B cell (primary cell): ENCODE measurements at regions not wholly inside any gene's neighbourhood (a gene's known extent, or its start where the extent isn't known, plus 50 kb on each side); places are given as distances from the start of the nearest gene placed in this dataset.
"Not testable (repeated sequence)": the region's sequence is repeated elsewhere in the genome, so short reads cannot be mapped to it uniquely, and the experiment has no call there.

ENCODE experiments used
- ATAC-seq: fragments of 200-7000 bp; cut with Tn5 transposase; one replicate; pipeline ENCODE4 v1.10.0; 2021; ENCODE audit warnings: low read depth, mild to moderate bottlenecking, moderate number of reproducible peaks, moderate library complexity
- CTCF ChIA-PET: fragments of 350-600 bp; sonication (Branson Sonifier 250); formaldehyde crosslinking; loops from one replicate; lab custom pipeline; 2021; ENCODE audit warnings: antibody characterized with exemption, inconsistent platforms; lab: Charles Lee
- POLR2A ChIA-PET: fragments of 350-600 bp; sonication (Branson Sonifier 250); formaldehyde crosslinking; loops from one replicate; lab custom pipeline; 2021; ENCODE audit warnings: antibody characterized with exemption; lab: Charles Lee
- DNase-seq: peaks from one replicate; pipeline ENCODE4 v3.0.0; 2013
- H2AFZ ChIP-seq: 2 replicates; pipeline ENCODE4 v1.6.1; 2012; ENCODE audit warnings: mild to moderate bottlenecking, low read depth, low read length; ENCODE audit not compliant: insufficient read depth, poor library complexity, severe bottlenecking
- H3K27ac ChIP-seq, 2 donors: 1 replicate in 1 of 2; 2 replicates in 1 of 2; pipeline ENCODE4 v1.5.1; 2012 to 2013; ENCODE audit warnings: low read length in 2 of 2, mild to moderate bottlenecking in 2 of 2, moderate library complexity in 1 of 2
- H3K27me3 ChIP-seq, 4 experiments: fragments of 200-600 bp in 1 of 4; sonication (generic) in 1 of 4; replicated peaks in 1 of 4; 1 replicate in 2 of 4; 2 replicates in 2 of 4; pipeline versions ENCODE4 v1.6.1 to v1.7.0; 2013 to 2016; ENCODE audit warnings: low read length in 3 of 4, mild to moderate bottlenecking in 2 of 4, mixed read lengths in 1 of 4, moderate library complexity in 1 of 4; ENCODE audit not compliant: insufficient read depth in 4 of 4, control insufficient read depth in 3 of 4; ENCODE audit errors: control extremely low read depth in 1 of 4
- H3K36me3 ChIP-seq, 2 experiments: replicated peaks in 1 of 2; 1 replicate in 1 of 2; 2 replicates in 1 of 2; pipeline versions ENCODE4 v1.6.1 to v1.7.1; 2013; ENCODE audit warnings: low read length in 1 of 2; ENCODE audit not compliant: insufficient read depth in 2 of 2, control insufficient read depth in 1 of 2; ENCODE audit errors: control extremely low read depth in 1 of 2, extremely low read depth in 1 of 2
- H3K4me1 ChIP-seq, 2 donors: fragments of 200-600 bp in 1 of 2; sonication (generic) in 1 of 2; 1 replicate in 1 of 2; 2 replicates in 1 of 2; pipeline versions ENCODE4 v1.5.1 to v1.6.1; 2013 to 2017; ENCODE audit warnings: low read length in 2 of 2; ENCODE audit not compliant: control insufficient read depth in 2 of 2, insufficient read depth in 2 of 2
- H3K4me2 ChIP-seq: replicated peaks from 2 replicates; pipeline ENCODE3; 2012; ENCODE audit warnings: mild to moderate bottlenecking, low read depth, low read length; ENCODE audit not compliant: poor library complexity, severe bottlenecking
- H3K4me3 ChIP-seq, 5 experiments: fragments of 200-600 bp in 1 of 5; sonication (generic) in 1 of 5; 1 replicate in 3 of 5; 2 replicates in 2 of 5; pipeline versions ENCODE4 v1.5.1 to v1.7.0; 2011 to 2016; ENCODE audit warnings: low read length in 4 of 5, mild to moderate bottlenecking in 4 of 5, low read depth in 2 of 5, control low read depth in 1 of 5, moderate library complexity in 1 of 5; ENCODE audit not compliant: insufficient read depth in 1 of 5; ENCODE audit errors: control extremely low read depth in 1 of 5, extremely low read depth in 1 of 5
- H3K79me2 ChIP-seq: fragments of 200-600 bp; sonication (generic); one replicate; pipeline ENCODE4 v1.6.0; 2016; ENCODE audit warnings: low read length; ENCODE audit not compliant: control insufficient read depth, insufficient read depth
- H3K9ac ChIP-seq: fragments of 200-600 bp; sonication (generic); 2 replicates; pipeline ENCODE4 v1.6.1; 2017; ENCODE audit warnings: mild to moderate bottlenecking, low read length, moderate library complexity
- H3K9me3 ChIP-seq, 3 donors: one replicate each; pipeline versions ENCODE4 v1.6.1 to v1.7.1; 2013; ENCODE audit warnings: low read length in 2 of 3; ENCODE audit not compliant: control insufficient read depth in 2 of 3, insufficient read depth in 1 of 3; ENCODE audit errors: control extremely low read depth in 1 of 3
- H4K20me1 ChIP-seq: 2 replicates; pipeline ENCODE4 v1.6.0; 2012; ENCODE audit warnings: mild to moderate bottlenecking, low read length; ENCODE audit not compliant: insufficient read depth, control insufficient read depth, poor library complexity, severe bottlenecking
- H3K27ac Mint-ChIP-seq: one replicate; pipeline ENCODE4 v1.8.0; 2021; ENCODE audit warnings: mixed read lengths
- H3K27me3 Mint-ChIP-seq: one replicate; pipeline ENCODE4 v1.8.0; 2021; ENCODE audit warnings: mixed read lengths
- H3K4me1 Mint-ChIP-seq: one replicate; pipeline ENCODE4 v1.8.0; 2021; ENCODE audit warnings: mixed read lengths
- H3K4me3 Mint-ChIP-seq: one replicate; pipeline ENCODE4 v1.8.0; 2021; ENCODE audit warnings: mixed read lengths
- H3K9me3 Mint-ChIP-seq: one replicate; pipeline ENCODE4 v1.8.0; 2022; ENCODE audit warnings: mixed read lengths; ENCODE audit not compliant: insufficient read depth
- CTCF ChIP-seq: fragments of 200-600 bp; IDR thresholded peaks from one replicate; pipeline ENCODE4 v1.8.0; 2022; ENCODE audit warnings: antibody characterized with exemption, mild to moderate bottlenecking
- EZH2 ChIP-seq: IDR thresholded peaks from 2 replicates; pipeline ENCODE4 v1.6.1; 2012; ENCODE audit warnings: borderline replicate concordance, low read depth, mild to moderate bottlenecking, moderate library complexity, low read length; ENCODE audit not compliant: insufficient read depth, poor library complexity, severe bottlenecking
- WGBS: methylation state at CpG from one replicate; pipeline ENCODE4 v1.1.5; 2013; ENCODE audit warnings: missing lambda C conversion rate; ENCODE audit not compliant: insufficient coverage; 5-methylcytosine and 5-hydroxymethylcytosine counted together
- intact Hi-C: fragments of 100-400 bp; cut with micrococcal nuclease; formaldehyde crosslinking; loops from one replicate; pipeline ENCODE4 v1.10.0; 2022

DNA sequence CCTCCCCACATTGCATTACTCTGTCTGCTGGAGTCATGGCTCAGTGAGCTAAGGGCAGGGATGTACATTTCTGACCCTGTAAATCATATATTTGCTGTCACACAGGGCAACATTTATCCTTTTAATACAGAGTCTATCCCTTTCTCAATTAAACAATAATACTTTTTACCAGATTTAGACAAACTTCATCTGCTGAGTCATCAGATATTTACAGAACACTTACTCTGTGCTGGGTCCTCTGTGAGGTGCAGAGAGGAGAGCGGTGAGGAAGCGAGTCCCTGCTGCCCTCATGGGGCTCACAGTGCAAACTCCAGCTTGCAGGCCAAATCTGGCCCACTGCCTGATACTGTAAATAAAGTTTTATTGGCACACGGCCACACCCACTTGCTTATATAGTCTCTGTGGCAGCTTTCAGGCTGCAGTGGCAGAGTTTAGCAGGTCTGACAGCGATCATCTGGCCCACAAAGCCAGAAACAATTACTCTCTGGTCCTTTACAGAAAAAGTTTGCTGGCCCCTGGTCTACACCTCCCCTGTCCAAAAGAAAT is 144.5 kb downstream of the CDH26 start:
- DNase-seq (no peak), ATAC-seq (no peak)
- no peaks in the 10 kb centered on the region for H4K20me1 ChIP-seq
- H3K79me2 ChIP-seq: no peaks in the 10 kb centered on the region
- no peak overlapping the region for H3K4me2 ChIP-seq
- no peak overlapping the region for H3K4me3 Mint-ChIP-seq
- 76% methylated on average over 3 of the region's 4 CpGs for WGBS
- H3K9ac ChIP-seq: no peak overlapping the region
- no peaks in the 10 kb centered on the region for H3K9me3 Mint-ChIP-seq
- no peaks in the 10 kb centered on the region for H3K27me3 ChIP-seq
- POLR2A ChIA-PET: no interaction called here
- H3K36me3 ChIP-seq: no peaks in the 10 kb centered on the region
- H3K4me3 ChIP-seq: no peak overlapping the region
- no peak overlapping the region for H2AFZ ChIP-seq
- CTCF ChIA-PET: no interaction called here
- no peaks in the 10 kb centered on the region for H3K9me3 ChIP-seq
- intact Hi-C loops: no loop called here
- no peak for TF ChIP-seq CTCF
- H3K4me1 Mint-ChIP-seq: no peaks in the 10 kb centered on the region
- H3K27ac ChIP-seq: no peak overlapping the region
- H3K27ac Mint-ChIP-seq: no peak overlapping the region
- no peaks in the 10 kb centered on the region for H3K27me3 Mint-ChIP-seq
- no peaks in the 10 kb centered on the region for H3K4me1 ChIP-seq

DNA sequence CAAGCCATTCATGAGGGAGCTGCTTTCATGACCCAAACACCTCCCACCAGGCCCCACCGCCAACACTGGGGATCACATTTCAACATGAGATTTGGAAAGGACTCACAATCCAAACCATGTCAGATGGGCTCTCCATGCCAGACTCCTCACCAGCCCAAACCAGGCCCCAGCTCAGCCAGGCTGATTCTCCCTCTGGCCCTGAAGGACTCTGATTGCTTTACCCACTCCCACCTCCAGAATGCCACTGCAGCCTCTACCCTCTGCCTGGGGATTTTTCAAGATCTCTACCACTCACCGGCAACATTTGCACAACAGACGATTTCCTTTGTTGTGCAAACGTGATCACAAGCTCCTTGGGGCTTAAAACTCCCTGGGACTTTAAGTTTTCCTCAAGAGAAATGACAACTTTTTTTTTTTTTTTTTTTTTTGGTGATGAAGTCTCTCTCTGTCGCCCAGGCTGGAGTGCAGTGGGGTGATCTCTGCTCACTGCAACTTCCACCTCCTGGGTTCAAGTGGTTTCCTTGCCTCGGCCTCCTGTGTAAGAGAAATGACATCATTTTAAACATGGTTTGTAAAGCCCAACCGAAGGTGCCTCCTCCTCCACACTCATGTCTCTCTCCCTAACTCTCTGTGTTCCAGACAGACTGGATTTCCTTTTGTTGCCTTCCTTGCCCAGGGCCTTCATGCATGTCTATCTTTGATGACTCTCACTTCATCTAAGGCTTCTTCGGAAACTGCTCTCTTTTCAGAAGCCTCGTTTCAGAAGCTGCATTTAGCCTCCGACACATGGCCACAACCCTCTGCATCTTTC is 147.0 kb downstream of the CDH26 start:
- no peaks in the 10 kb centered on the region for H4K20me1 ChIP-seq
- no peaks in the 10 kb centered on the region for H3K9me3 ChIP-seq
- no peak overlapping the region for H3K27ac ChIP-seq
- H3K4me3 Mint-ChIP-seq: no peak overlapping the region
- WGBS: 79% methylated on average over 8 of the region's 10 CpGs
- no peak overlapping the region for H2AFZ ChIP-seq
- no peaks in the 10 kb centered on the region for H3K27me3 Mint-ChIP-seq
- no peak overlapping the region for H3K9ac ChIP-seq
- TF ChIP-seq EZH2 (no peak), CTCF (no peak)
- no peak overlapping the region for H3K4me3 ChIP-seq
- ChIA-PET POLR2A (no interaction called here), CTCF (no interaction called here)
- no peaks in the 10 kb centered on the region for H3K36me3 ChIP-seq
- no peaks in the 10 kb centered on the region for H3K79me2 ChIP-seq
- no peak overlapping the region for H3K4me2 ChIP-seq
- no peaks in the 10 kb centered on the region for H3K4me1 Mint-ChIP-seq
- no peaks in the 10 kb centered on the region for H3K9me3 Mint-ChIP-seq
- no peaks in the 10 kb centered on the region for H3K4me1 ChIP-seq
- intact Hi-C loops: no loop called here
- ATAC-seq: no peak
- no peaks in the 10 kb centered on the region for H3K27me3 ChIP-seq
- no peak for DNase-seq
- no peak overlapping the region for H3K27ac Mint-ChIP-seq

- WGBS: 97% methylated on average over 6 of the region's 8 CpGs
- H3K9ac ChIP-seq, H3K4me1 ChIP-seq, H2AFZ ChIP-seq, H3K4me1 Mint-ChIP-seq, H4K20me1 ChIP-seq, ATAC-seq, H3K36me3 ChIP-seq, POLR2A ChIA-PET, H3K4me3 ChIP-seq, H3K79me2 ChIP-seq, H3K27ac Mint-ChIP-seq, H3K4me2 ChIP-seq, intact Hi-C loops, H3K9me3 ChIP-seq, CTCF ChIA-PET, H3K9me3 Mint-ChIP-seq, H3K27ac ChIP-seq, DNase-seq, H3K4me3 Mint-ChIP-seq, H3K27me3 Mint-ChIP-seq, H3K27me3 ChIP-seq: not testable (repeated sequence)
Observed at GRCh38 chr20:60106186-60106585, 148.0 kb downstream of the CDH26 start.
